ENCODE measurements at regions not wholly inside any gene's neighbourhood (a gene's known extent, or its start where the extent isn't known, plus 50 kb on each side); places are given as distances from the start of the nearest gene placed in this dataset.

- H4K20me1 ChIP-seq (ENCODE audit: insufficient read depth, low read length) = no peaks in the 10 kb centered on the region
- TF ChIP-seq ONECUT2 (CRISPR knock-in tag; IDR thresholded peaks at IDR 0.05) (no peak), SPEN (CRISPR knock-in tag; IDR thresholded peaks at IDR 0.05; ENCODE audit: low read depth) (no peak), PRPF4 (IDR thresholded peaks at IDR 0.05; ENCODE audit: low read depth, low read length, poor library complexity, severe bottlenecking) (no peak), ZFP36 (IDR thresholded peaks at IDR 0.05; ENCODE audit: borderline replicate concordance, low read depth, low read length, partially characterized antibody) (no peak), MLLT10 (CRISPR knock-in tag; IDR thresholded peaks at IDR 0.05) (no peak), ZNF609 (CRISPR knock-in tag; IDR thresholded peaks at IDR 0.05; ENCODE audit: borderline replicate concordance) (no peak)
- H3K27me3 ChIP-seq (ENCODE audit: control insufficient read depth in 1 of 2, insufficient read depth in 2 of 2, low read length in 2 of 2) = no peaks in the 10 kb centered on the region; a peak in 1 of 5 replicates
- no peak overlapping the region for H3K9ac ChIP-seq (ENCODE audit: insufficient read depth, low read depth, low read length)
- no peak overlapping the region for H2AFZ ChIP-seq (ENCODE audit: low read length)
- no peaks in the 10 kb centered on the region for H3K79me2 ChIP-seq (ENCODE audit: insufficient read depth, low read length)
- H3K27ac ChIP-seq (ENCODE audit: extremely low read length, insufficient read depth, low read length) = no peak overlapping the region
- no peaks in the 10 kb centered on the region for H3K9me3 ChIP-seq (ENCODE audit: low read length)
- H3K4me1 ChIP-seq (ENCODE audit: insufficient read depth, low read length) = no peaks in the 10 kb centered on the region
- ChIA-PET POLR2A (no interaction called here), CTCF (ENCODE audit: low intra/inter-chr PET ratio, low total read pairs) (no interaction called here)
- FAIRE-seq = no peak
- intact Hi-C loops (cut with micrococcal nuclease; ENCODE audit: unreplicated experiment) (no loop called here), in situ Hi-C loops (cut with HindIII; ENCODE audit: extremely low pct_ligation_motif_present, low pct_unique_long_range_greater_than_20kb) (no loop called here)
- no peak for ATAC-seq
- H3K4me2 ChIP-seq (ENCODE audit: low read depth, low read length) = no peak overlapping the region
- H3K36me3 ChIP-seq (replicated peaks in 1 of 2; ENCODE audit: control insufficient read depth in 1 of 2, insufficient read depth in 2 of 2, low read length in 2 of 2) = no peaks in the 10 kb centered on the region
- DNase-seq (ENCODE audit: low spot score) = no peak
- BruUV-seq (replicated peaks) = no TSS peak
- 26% methylated on average over 11 of the region's 11 CpGs for WGBS (ENCODE audit: low lambda C conversion rate)
- no peak overlapping the region for H3K4me3 ChIP-seq (replicated peaks in 1 of 3; ENCODE audit: insufficient read depth in 1 of 3, low read depth in 2 of 3, low read length in 3 of 3)
Observed at GRCh38 chr5:66337626-66338226, 193.6 kb downstream of the SREK1 start.
